Endothelial cell of hepatic sinusoid (primary cell): ENCODE measurements at regions not wholly inside any gene's neighbourhood (a gene's known extent, or its start where the extent isn't known, plus 50 kb on each side); places are given as distances from the start of the nearest gene placed in this dataset.
"Not testable (repeated sequence)": the region's sequence is repeated elsewhere in the genome, so short reads cannot be mapped to it uniquely, and the experiment has no call there.

Experiments used
- in situ Hi-C: cut with HindIII; loops from 2 replicates; pipeline ENCODE4 v1.10.0; 2017; ENCODE audit warnings: low sequenced_read_pairs

- in situ Hi-C loops, result not testable (repeated sequence)
Observed at GRCh38 chr5:60018960-60019359, 125.4 kb upstream of the PDE4D start.

- in situ Hi-C loops, result no loop called here
Observed at GRCh38 chr5:60018091-60018490, 124.6 kb upstream of the PDE4D start.

- in situ Hi-C loops, result no loop called here
Observed at GRCh38 chr5:60014331-60014730, 120.8 kb upstream of the PDE4D start.

GRCh38 chr5:60010853-60011252 is 117.3 kb upstream of the PDE4D start:
- in situ Hi-C loops, result no loop called here

- in situ Hi-C loops, result no loop called here
Observed at GRCh38 chr5:60010328-60010727, 116.8 kb upstream of the PDE4D start.

- in situ Hi-C loops, result no loop called here
Observed at GRCh38 chr5:60007729-60008128, 114.2 kb upstream of the PDE4D start.

GRCh38 chr5:59999056-59999455 is 105.5 kb upstream of the PDE4D start:
- in situ Hi-C loops, result no loop called here

- in situ Hi-C loops, result no loop called here
Observed at GRCh38 chr5:59992206-59992605, 98.7 kb upstream of the PDE4D start.

GRCh38 chr5:59988396-59988795 is 94.9 kb upstream of the PDE4D start:
- in situ Hi-C loops, result no loop called here

- in situ Hi-C loops, result no loop called here
Observed at GRCh38 chr5:59976342-59976741, 82.8 kb upstream of the PDE4D start.

- in situ Hi-C loops, result no loop called here
Observed at GRCh38 chr5:59972043-59972442, 78.5 kb upstream of the PDE4D start.

- in situ Hi-C loops, result no loop called here
Observed at GRCh38 chr5:59959330-59959729, 65.8 kb upstream of the PDE4D start.

GRCh38 chr5:59956130-59956783 is 62.7 kb upstream of the PDE4D start:
- in situ Hi-C loops, result no loop called here

- in situ Hi-C loops, result no loop called here
Observed at GRCh38 chr5:59955241-59955640, 61.7 kb upstream of the PDE4D start.

GRCh38 chr5:59943452-59944113 is 50.1 kb upstream of the PDE4D start:
- in situ Hi-C loops, result no loop called here
